IPS-NIHi7 (cell line): ENCODE measurements at regions not wholly inside any gene's neighbourhood (a gene's known extent, or its start where the extent isn't known, plus 50 kb on each side); places are given as distances from the start of the nearest gene placed in this dataset.

Source experiments
- DNase-seq: peaks from one replicate; pipeline ENCODE4 v3.0.0; 2012; ENCODE audit warnings: mixed read lengths; ENCODE audit errors: extremely low spot score

DNA sequence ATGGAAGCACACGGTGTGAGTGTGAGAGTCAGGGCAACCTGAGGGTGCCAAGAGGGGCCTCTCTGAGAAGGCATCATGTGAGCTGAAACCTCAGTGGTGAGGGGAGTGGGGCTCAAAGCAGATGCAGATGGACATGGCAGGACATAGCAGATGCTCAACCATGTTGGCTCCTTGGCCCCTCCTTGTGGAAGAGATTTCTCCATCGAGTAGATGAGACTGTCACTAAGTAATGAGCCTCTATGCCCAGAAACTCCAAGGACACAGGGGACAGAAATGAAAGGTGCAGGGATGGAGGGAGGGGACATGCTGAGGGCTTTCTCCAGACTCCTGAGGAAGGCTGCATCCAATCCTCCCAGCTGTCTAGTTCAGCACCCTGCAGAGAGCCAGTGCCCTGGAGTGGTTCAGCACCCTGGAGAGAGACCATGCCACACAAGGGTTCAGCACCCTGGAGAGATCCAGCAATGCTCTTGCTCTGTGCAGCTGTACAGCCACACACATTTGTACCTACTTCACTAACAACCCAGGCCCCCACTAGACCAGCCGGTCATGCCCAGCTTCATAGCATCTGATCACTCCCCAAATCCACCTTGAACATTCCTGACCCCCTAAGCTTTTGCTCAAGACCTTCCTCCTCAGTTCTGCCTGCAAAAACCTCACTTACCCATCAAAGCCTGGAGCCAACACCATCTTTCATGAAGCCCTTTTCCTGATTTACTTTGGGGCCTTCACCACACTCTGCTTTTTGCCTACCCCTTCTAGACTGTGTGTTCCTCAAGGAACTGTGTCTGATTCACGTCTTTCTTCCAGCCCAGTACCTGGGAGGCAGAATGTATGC, 252.0 kb downstream of the CTTN start:
- DNase-seq, result peak; percentile 92

DNA sequence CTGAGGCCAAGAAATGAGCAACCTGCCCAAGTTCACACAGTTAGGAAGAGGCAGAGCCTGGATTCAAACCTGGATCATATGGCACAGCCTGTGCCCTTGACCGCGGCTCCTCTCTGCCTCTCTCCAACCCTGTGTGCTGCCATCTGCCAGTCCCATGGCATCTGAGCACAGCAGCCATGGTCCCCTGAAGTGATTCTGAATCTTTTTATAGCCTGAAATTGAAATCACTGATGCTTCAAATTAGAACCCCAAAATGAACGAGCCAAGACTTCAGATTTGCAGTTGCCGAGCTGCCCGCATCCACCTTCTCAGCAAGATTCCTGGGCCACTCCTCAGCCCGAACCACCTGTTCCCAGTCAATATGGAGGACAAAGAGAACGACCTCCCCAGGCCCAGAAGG, 252.7 kb downstream of the CTTN start:
- no peak for DNase-seq

GRCh38 chr11:70654016-70654415, 255.7 kb downstream of the CTTN start:
- DNase-seq, result no peak

DNA sequence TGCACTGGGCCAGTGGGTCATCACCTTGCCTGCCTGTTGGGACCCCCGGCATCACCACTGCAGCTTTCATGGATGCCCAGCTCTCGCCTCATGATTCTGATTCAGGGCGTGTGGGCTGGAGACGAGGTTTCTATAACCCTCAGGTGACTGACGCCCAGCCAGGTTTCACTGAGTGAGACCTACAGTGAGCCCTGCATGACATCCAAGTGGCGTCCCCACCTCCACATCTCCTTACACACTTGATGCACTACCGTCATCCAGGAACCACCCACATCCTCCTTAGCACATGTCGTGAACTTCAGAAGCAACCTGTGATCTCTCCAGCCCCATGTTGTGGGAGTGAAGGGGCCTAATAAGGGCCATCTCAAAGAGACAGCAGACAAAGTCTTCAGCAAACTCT, 257.5 kb downstream of the CTTN start:
- DNase-seq, result no peak

DNA sequence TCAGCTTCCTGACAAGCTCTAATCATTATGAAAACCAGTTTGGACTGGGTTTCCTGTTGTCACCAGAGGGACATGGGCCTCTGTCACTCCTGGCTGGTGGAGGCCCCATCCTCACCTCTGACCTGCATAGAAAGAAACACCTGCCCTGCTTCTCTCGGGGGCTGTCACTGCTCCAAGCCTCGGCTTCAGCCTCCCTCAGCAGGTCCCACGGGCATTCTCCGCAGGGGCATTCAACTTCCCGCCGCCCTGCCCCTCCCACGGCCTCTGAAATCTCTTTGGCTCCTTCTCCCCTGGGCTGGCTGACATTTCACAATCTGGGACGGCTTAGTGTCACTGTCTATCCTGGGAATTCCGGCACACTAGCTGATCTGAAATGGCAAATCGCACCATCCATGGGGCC, 257.9 kb downstream of the CTTN start:
- no peak for DNase-seq

DNA sequence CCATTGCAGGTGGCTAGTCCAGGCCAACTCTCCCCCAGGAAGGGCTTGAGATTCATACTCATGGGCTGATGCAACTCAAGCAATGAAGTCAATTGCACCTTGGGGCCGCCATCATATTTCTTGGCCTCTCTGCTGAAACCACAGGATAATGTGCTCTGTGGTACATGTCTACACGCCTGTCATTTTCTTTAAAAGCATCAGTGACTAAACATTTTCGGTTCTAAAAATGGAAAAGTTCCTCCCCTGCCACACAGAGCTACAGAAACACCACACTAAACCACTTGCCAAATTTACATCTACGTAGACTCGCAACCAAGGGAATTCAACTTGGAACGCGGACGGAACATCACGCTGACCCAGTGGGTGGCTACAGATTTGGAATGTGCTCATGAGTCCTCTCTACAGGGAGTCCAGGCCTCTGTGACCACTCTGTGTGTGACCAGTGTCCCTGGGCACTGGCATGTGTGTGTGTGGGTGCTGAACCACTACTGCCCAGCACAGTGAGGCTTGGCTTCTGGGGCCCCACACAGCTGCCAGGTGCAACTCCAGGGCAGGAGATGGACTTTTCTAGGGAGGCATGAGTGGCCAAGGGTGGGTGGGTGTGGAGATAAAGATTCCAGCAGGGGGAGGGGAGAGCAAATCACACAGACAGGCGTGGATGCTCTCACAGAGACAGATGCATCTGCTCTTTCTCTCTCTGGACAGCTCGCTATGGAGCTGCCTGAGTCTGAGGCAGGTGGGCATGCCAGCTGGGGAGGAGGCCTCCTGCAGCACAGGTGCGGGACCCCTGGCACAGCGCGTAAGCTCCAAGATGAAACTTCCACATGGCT, 261.9 kb downstream of the CTTN start:
- no peak for DNase-seq

DNA sequence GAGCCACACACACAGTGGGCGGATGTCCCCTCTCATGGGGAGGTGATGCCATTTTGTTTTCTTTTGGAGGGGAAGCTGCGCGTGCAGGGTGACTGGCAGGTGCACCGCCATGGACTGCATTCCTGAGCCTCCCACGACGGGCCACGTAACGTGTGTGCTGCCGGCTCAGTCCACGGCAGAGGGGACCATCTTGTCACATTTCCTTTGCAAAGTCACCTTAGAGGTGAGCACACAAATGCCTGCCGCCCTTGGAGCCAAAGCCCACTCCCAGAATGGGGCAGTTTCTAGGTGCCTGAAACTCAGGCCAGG, 262.5 kb downstream of the CTTN start:
- no peak for DNase-seq

DNA sequence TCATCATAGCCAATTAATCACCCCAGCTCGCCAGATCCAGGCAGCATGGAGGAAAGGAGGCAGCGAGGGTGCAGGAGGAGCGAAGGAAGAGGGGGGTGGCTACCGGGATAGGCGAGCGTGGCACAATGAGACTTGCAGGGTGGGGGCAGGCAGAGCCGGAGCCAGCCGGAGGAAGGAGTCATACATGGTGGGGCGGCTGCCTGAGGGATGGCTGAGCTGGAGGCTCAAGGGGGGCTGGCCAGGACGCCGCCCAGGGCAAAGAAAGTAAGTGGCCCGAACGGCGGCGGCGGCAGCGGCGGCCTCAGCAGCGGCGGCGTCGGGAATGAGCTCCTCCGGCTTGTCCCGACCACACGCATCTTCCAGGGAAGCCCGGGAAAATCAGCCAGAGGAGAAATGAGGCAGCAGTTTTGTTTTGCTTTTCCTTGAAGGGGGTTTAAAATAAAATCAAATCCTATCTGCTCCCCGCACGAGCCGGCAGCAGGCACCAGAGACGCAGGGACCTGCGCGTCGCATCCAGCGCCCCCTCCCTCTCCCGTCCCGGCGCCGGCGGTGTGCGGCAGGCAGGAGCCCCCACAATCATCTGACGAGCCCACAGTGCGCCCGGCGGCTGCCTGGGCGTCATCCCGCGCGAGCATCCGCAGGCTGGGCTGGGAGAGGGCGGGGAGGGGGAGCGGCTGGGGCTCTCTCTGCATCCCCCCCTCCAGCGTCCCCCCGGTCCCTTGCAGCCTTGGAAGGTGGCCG, 263.6 kb downstream of the CTTN start:
- peak; percentile 78 for DNase-seq

DNA sequence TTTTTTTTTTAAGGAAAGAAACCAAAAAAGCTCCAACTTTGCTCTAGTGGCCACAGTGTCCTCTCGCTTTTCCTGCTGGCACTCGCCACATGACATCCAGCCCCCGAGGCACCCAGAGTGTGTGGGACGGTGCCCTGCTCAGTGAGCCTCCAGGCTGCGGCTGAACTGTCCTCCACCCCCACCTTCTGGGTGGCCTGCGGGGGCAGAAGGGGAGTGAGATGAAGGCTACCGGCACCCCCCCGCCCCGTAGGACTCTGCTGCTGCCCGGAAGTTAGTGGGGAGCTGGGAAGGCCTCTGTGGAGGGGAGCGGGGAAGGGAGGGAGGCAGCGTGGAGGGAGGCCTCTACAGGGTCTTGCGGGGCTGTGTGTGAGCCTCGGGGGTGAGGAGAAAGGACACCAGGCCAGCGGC, 264.4 kb downstream of the CTTN start:
- peak; percentile 42 for DNase-seq

DNA sequence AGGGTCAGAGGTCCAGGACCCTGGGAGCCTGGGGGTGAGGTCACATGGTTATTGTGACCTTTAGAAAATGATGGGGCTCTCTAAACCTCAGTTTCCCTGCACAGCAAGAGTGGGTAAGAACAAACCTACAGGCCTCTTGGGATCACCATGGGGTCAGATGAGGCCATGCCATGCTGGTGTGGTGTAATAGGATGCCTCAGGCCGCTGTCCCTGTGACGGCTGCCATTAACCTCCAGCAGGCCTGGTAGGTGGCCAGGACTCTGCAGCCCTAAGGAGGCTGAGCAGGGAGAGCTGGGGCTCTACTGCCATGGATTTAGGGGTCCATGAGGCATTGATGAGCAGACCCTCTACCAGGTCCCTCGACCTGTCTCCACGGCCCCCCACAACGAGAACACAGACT, 265.5 kb downstream of the CTTN start:
- no peak for DNase-seq

- no peak for DNase-seq
Measured at GRCh38 chr11:70666311-70666710, 268.0 kb downstream of the CTTN start.

GRCh38 chr11:70667767-70668166, 269.4 kb downstream of the CTTN start:
- DNase-seq, result no peak

DNA sequence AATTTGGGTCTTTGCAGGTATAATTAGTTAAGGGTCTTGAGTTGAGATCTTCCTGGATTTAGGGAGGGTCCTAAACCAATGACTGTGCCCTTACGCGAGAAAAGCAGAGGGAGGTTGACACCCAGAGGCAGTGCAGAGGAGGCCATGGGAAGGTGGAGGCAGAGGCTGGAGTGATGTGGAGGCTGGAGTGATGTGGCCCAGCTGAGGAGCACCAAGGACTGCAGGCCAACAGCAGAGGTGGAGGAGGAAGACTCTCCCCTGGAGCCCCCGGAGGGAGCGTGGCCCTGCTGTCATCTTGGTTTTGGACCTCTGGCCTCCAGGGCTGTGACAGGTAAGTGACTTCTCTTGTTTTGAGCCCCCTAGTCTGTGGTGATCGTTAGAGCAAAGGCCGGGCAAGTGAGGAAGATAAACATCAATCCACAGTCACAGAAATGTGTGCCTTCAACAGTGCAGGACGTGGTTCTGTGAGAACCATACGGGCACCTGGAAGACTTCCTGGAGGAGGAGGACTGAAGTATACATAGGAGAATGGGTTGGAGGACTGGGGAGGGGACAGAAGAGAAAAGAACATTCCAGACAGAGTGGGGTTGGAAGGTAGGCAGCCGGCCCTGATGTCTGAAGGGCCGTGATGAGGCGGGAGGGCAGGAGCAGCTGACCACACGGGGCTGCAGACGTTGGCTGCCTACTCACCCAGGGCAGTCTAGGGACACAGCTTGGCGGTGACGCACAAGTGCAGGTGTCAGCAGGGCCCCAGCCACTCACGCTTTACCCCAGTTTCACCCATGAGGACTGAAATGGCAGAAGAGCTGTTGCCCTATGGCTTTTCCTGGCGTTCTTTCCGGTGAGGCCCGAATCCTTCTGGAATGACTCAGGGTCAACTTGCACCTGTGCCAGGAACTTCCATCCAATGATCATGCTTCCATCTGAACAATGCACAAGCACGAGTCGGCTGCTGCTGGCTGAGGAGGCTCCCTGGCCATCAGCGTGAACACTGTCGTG, 270.2 kb downstream of the CTTN start:
- no peak for DNase-seq

- no peak for DNase-seq
Measured at GRCh38 chr11:70669281-70669680, 271.0 kb downstream of the CTTN start.

DNA sequence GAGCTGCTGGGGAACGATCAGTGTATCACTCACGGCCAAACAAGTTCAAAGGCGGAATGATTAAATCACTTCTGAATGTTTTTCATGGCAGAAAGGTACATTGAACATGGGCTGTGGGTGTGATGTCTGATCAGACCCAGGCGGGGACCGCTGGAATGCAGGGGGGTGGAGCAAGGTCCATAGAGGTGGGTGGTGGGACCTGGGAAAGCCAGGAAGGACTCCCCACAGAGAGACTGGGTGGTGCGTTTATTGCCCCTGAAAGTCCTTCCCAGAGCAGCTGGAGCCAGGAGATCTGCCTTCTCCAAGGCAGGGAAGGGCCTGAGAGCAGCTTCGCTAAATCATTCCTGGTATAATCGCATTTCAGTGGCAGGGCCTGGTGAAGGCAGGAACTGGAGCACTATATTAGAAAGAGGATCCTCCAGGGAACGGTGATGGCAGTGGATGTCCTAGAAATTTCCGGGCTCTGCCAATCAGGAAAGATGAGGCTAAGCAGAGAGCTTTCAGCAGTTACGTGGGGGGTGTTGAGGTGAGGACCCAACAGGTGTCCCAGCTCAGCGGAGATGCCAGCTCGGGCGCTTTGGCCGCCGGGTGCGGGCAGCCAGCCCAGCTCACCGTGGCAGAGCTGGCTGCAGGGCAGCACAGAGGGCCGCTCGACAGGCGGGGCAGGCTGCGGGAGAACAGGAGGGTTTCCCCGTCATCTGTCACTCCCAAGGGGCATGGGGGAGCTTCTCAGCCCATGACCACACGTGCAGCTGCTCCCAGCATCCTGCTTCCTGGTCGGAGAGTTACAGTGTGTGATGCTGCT, 271.7 kb downstream of the CTTN start:
- peak; percentile 36 for DNase-seq

DNA sequence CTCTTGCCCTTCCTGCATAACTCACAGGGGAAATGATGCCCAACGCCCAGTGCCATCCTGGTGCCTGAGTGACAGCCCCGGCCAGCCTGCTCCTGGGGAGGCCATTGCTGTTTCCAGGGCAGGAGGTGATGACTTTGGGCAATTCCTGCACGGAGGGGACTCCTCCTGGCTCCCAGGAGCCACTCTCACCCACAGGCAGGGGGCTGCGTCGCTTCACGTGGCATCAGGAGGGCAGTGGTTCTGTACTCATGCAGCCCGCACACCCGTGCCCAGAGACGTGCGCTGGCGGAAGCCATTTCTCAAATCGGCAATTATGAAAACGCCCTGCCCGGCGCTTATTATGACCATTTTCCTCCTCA, 272.3 kb downstream of the CTTN start:
- DNase-seq, result no peak

GRCh38 chr11:70671083-70671482, 272.8 kb downstream of the CTTN start:
- peak; percentile 49 for DNase-seq

GRCh38 chr11:70671611-70672010, 273.3 kb downstream of the CTTN start:
- no peak for DNase-seq

DNA sequence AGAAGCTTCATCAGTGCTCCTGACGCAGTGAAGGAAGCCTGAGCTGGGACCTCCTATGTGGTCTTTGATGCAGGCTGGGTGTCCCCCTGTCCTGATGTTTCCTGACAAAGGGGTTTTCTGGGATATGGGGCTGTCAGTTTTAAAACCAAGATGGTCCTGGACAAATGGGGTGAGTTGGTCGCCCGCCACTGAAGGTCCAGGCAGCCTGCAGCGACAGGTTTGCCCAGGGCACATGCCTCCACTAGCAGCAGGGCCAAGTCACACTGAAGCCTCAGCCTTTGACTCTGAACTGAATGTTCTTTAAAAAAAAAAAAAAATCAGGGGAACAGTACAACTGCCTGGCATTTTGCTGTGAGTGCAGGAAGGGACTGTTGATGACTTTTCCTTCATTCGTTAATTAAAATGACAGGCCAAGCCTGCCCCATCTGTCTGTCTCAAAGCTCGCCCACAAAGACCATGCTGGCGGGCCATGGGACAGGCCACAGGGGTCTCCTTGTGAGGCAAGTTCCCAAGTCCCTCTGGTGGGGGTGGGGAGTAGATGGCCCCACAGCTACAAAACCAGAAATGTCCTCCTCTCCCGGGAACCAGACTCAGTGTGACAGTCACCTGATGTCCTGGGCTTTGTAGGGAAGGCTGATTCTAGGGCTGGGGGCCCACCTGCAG, 274.8 kb downstream of the CTTN start:
- DNase-seq, result no peak

DNA sequence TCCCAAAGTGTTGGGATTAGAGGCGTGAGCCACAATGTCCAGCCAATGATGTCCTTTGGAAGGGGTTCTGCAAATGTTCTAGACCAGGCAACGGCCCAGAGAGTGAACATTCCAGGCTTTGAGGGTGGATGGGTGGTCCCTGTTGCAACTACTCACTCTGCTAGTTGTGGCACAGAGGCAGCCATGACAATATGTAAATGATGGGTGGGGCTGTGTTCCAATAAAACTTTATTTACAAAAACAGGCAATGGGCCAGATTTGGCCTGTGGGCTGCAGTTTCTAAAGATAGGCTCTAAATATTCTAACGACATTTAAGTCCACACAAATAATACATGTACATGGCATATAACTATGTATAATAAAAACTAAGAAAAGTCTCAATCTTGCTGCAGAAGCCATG, 276.3 kb downstream of the CTTN start:
- DNase-seq, result no peak
